SU-DHL-6 (cell line): ENCODE measurements at regions not wholly inside any gene's neighbourhood (a gene's known extent, or its start where the extent isn't known, plus 50 kb on each side); places are given as distances from the start of the nearest gene placed in this dataset.

Source experiments
- H2AFZ ChIP-seq: fragments of 200-600 bp; sonication (generic); 2 replicates; pipeline ENCODE4 v1.6.1; 2014; ENCODE audit warnings: low read depth, mild to moderate bottlenecking, moderate library complexity, mixed read lengths, antibody characterized with exemption, low read length; ENCODE audit not compliant: severe bottlenecking
- H3F3A ChIP-seq: fragments of 200-600 bp; shearing (Covaris generic); 2 replicates; pipeline ENCODE4 v1.6.0; 2016; ENCODE audit warnings: antibody characterized with exemption, mild to moderate bottlenecking; ENCODE audit not compliant: insufficient read depth
- H3K27ac ChIP-seq: fragments of 200-600 bp; sonication (generic); 2 replicates; pipeline ENCODE4 v1.5.1; 2016; ENCODE audit warnings: low read depth, mild to moderate bottlenecking, low read length, moderate library complexity, mixed read lengths
- H3K27me3 ChIP-seq: fragments of 200-600 bp; sonication (generic), shearing (Covaris generic); 2 replicates; pipeline ENCODE4 v1.6.0; 2014; ENCODE audit warnings: mild to moderate bottlenecking, low read length
- H3K36me3 ChIP-seq: fragments of 200-600 bp; sonication (generic); 2 replicates; pipeline ENCODE4 v1.6.1; 2014; ENCODE audit warnings: mild to moderate bottlenecking, low read length, mixed read lengths
- H3K4me2 ChIP-seq: fragments of 300-600, 200-600 bp; shearing (Covaris generic), sonication (generic); 2 replicates; pipeline ENCODE4 v1.6.0; 2014; ENCODE audit warnings: low read length, low read depth, mild to moderate bottlenecking; ENCODE audit not compliant: poor library complexity, severe bottlenecking
- H3K4me3 ChIP-seq: fragments of 200-600 bp; sonication (generic); 2 replicates; pipeline ENCODE4 v1.5.1; 2014; ENCODE audit warnings: antibody characterized with exemption, low read length, mild to moderate bottlenecking, mixed read lengths; ENCODE audit not compliant: insufficient read depth, poor library complexity, severe bottlenecking
- H3K79me2 ChIP-seq: fragments of 200-600 bp; sonication (generic); 2 replicates; pipeline ENCODE4 v1.6.1; 2014; ENCODE audit warnings: mild to moderate bottlenecking, low read length, moderate library complexity; ENCODE audit not compliant: insufficient read depth
- H3K9ac ChIP-seq: fragments of 200-600 bp; sonication (generic); 2 replicates; pipeline ENCODE4 v1.7.0; 2014; ENCODE audit warnings: mild to moderate bottlenecking, low read length
- H3K9me2 ChIP-seq: fragments of 200-600 bp; sonication (generic); replicated peaks from 2 replicates; pipeline ENCODE4 v1.6.1; 2014; ENCODE audit warnings: low read length; ENCODE audit not compliant: insufficient read depth
- H3K9me3 ChIP-seq: fragments of 200-600 bp; sonication (generic); 2 replicates; pipeline ENCODE4 v1.6.1; 2014; ENCODE audit warnings: low read length, mixed read lengths; ENCODE audit not compliant: insufficient read depth
- H4K20me1 ChIP-seq: fragments of 200-600 bp; sonication (generic); 2 replicates; pipeline ENCODE4 v1.6.1; 2014; ENCODE audit warnings: low read depth, mild to moderate bottlenecking, antibody characterized with exemption, low read length, moderate library complexity, mixed read lengths
- EZH2phosphoT487 ChIP-seq: fragments of 200-600 bp; sonication (generic), shearing (Covaris generic); conservative IDR thresholded peaks from 2 replicates; pipeline ENCODE4 v1.6.1; 2018; ENCODE audit warnings: mild to moderate bottlenecking, antibody characterized with exemption, low read length, moderate library complexity, mixed read lengths
- TF ChIP-seq, protein P1 (sequence below): fragments of 200-600 bp; sonication (generic); IDR thresholded peaks from one replicate; pipeline ENCODE4 v1.5.1; 2017; ENCODE audit warnings: antibody characterized with exemption, mild to moderate bottlenecking, low read length, moderate library complexity; ENCODE audit not compliant: insufficient read depth, poor library complexity, severe bottlenecking

DNA sequence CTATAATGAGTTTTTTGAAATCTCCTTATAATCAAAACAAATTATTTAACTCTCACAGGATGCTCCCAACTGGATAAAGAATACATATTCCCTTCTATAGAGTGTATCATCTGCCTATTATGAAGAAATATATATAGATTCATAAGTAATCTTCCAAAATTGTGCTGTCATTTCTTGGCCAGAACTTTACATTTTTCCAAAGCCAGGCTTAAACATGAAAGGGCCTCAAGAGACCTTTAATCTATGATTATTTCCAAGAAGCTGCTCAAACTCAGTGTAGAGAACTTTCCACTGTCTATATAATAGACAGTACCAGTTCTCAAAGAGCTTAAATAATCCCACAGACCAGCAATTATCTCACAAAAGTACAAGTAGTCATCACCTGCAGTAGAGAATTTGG, 211.0 kb downstream of the AKAIN1 start:
- Histone ChIP-seq H3K4me3 (no peak overlapping the region), H3K27ac (no peak overlapping the region), H3K79me2 (no peaks in the 10 kb centered on the region), H3K4me2 (no peak overlapping the region), H3K9ac (no peak overlapping the region), H2AFZ (no peak overlapping the region), H3K27me3 (no peaks in the 10 kb centered on the region), H3K9me3 (no peaks in the 10 kb centered on the region), H3K36me3 (no peaks in the 10 kb centered on the region), H4K20me1 (no peaks in the 10 kb centered on the region), H3F3A (no peaks in the 10 kb centered on the region), H3K9me2 (no peaks in the 10 kb centered on the region)
- no peak for TF ChIP-seq EZH2phosphoT487
- TF ChIP-seq, protein P1, sequence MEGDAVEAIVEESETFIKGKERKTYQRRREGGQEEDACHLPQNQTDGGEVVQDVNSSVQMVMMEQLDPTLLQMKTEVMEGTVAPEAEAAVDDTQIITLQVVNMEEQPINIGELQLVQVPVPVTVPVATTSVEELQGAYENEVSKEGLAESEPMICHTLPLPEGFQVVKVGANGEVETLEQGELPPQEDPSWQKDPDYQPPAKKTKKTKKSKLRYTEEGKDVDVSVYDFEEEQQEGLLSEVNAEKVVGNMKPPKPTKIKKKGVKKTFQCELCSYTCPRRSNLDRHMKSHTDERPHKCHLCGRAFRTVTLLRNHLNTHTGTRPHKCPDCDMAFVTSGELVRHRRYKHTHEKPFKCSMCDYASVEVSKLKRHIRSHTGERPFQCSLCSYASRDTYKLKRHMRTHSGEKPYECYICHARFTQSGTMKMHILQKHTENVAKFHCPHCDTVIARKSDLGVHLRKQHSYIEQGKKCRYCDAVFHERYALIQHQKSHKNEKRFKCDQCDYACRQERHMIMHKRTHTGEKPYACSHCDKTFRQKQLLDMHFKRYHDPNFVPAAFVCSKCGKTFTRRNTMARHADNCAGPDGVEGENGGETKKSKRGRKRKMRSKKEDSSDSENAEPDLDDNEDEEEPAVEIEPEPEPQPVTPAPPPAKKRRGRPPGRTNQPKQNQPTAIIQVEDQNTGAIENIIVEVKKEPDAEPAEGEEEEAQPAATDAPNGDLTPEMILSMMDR = no peak

GRCh38 chr18:4961121-4961909, 235.7 kb downstream of the AKAIN1 start:
- Histone ChIP-seq H3F3A (no peaks in the 10 kb centered on the region), H3K27ac (no peak overlapping the region), H3K79me2 (no peaks in the 10 kb centered on the region), H2AFZ (no peak overlapping the region), H3K36me3 (no peaks in the 10 kb centered on the region), H3K4me2 (no peak overlapping the region), H3K4me3 (no peak overlapping the region), H4K20me1 (no peaks in the 10 kb centered on the region), H3K9ac (no peak overlapping the region), H3K9me3 (no peaks in the 10 kb centered on the region), H3K9me2 (no peaks in the 10 kb centered on the region), H3K27me3 (no peaks in the 10 kb centered on the region)
- TF ChIP-seq EZH2phosphoT487 = no peak
- TF ChIP-seq, protein P1 = no peak

- Histone ChIP-seq H3K27ac (no peak overlapping the region), H3K36me3 (no peaks in the 10 kb centered on the region), H3K9me2 (no peaks in the 10 kb centered on the region), H3K79me2 (no peaks in the 10 kb centered on the region), H2AFZ (no peak overlapping the region), H3K9me3 (no peaks in the 10 kb centered on the region), H3K4me3 (no peak overlapping the region), H3F3A (no peaks in the 10 kb centered on the region), H3K27me3 (no peaks in the 10 kb centered on the region), H3K9ac (no peak overlapping the region), H4K20me1 (no peaks in the 10 kb centered on the region), H3K4me2 (no peak overlapping the region)
- no peak for TF ChIP-seq EZH2phosphoT487
- TF ChIP-seq, protein P1 = no peak
These were observed 236.5 kb downstream of the AKAIN1 start for GRCh38 chr18:4960578-4960977.
